ENCODE measurements at regions not wholly inside any gene's neighbourhood (a gene's known extent, or its start where the extent isn't known, plus 50 kb on each side); places are given as distances from the start of the nearest gene placed in this dataset.

DNA sequence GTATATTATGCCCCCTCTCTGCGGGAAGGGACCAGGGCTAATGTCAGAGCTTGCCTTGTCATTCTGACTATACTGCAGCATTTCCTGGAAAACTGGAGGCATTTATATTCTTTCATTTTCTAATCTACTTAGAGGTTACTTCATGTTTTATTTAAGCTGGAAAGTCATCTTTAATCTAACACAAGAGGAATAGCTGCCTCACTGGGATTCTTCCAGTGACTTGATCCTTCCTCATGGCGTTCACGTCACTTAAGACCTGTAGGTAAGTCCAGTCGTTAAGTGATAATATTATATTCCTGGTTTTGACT lies 727.6 kb upstream of the DDX18 start:
- Histone ChIP-seq H3K4me1 (ENCODE audit: control insufficient read depth, insufficient read depth, low read length) (peaks cover 1% of the 10 kb centered on the region; the same call in 1 of the 2 replicates), H3K27ac (ENCODE audit: low read length) (no peak overlapping the region), H3K36me3 (ENCODE audit: control insufficient read depth, insufficient read depth, low read length) (no peaks in the 10 kb centered on the region), H3K27me3 (ENCODE audit: control insufficient read depth, insufficient read depth, low read length) (no peaks in the 10 kb centered on the region), H3K4me3 (ENCODE audit: low read length) (no peak overlapping the region), H3K9me3 (ENCODE audit: control insufficient read depth, insufficient read depth, low read length) (no peaks in the 10 kb centered on the region)
- no CpG with 5 or more reads among the region's 4 CpGs for WGBS (ENCODE audit: insufficient coverage, insufficient read length)
- no peak for DNase-seq (ENCODE audit: low read depth, low spot score)

DNA sequence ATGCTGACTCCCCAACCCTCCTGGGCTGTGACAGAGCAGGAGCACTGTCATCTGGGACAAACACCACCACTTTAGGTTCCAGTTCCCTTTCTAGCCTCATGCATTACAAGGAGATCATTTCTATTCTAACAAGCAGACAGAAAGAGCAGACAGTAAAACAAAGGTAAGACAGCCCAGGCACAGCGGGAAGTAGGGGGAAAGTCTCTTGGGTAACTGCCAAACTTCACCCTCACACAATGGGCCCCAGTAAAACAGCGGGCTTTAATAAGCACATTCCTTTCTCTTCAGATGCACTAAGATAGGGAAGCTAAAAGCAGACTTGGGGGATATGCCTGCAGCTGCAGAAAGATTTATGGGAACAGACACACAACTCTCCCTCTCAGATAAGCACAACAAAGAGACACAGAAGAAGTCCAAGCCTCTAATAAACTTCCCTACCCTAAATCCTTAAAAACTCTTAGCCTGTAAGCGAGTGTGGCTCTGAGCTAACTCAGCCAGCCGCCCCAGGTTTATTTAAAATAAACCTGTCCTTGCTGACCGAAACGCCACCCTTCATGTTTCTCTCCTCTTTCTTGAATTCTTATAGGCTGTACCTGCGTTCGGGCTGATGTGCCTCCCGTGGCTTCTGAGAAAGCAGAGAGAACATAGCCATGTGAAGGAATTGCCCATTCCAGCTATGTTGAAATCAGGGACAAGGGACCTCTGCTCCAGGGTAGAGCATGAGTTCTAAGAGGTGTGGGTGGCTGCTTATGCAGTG lies 726.8 kb upstream of the DDX18 start:
- Histone ChIP-seq H3K4me3 (ENCODE audit: low read length) (no peak overlapping the region), H3K4me1 (ENCODE audit: control insufficient read depth, insufficient read depth, low read length) (peaks cover 1% of the 10 kb centered on the region; the same call in 1 of the 2 replicates), H3K9me3 (ENCODE audit: control insufficient read depth, insufficient read depth, low read length) (no peaks in the 10 kb centered on the region), H3K36me3 (ENCODE audit: control insufficient read depth, insufficient read depth, low read length) (no peaks in the 10 kb centered on the region), H3K27ac (ENCODE audit: low read length) (no peak overlapping the region), H3K27me3 (ENCODE audit: control insufficient read depth, insufficient read depth, low read length) (no peaks in the 10 kb centered on the region)
- peak; percentile 47 for DNase-seq (ENCODE audit: low read depth, low spot score)
- no CpG with 5 or more reads among the region's 9 CpGs for WGBS (ENCODE audit: insufficient coverage, insufficient read length)

GRCh38 chr2:117091041-117091837 lies 723.3 kb upstream of the DDX18 start:
- H3K27ac ChIP-seq (ENCODE audit: low read length): no peak overlapping the region

DNA sequence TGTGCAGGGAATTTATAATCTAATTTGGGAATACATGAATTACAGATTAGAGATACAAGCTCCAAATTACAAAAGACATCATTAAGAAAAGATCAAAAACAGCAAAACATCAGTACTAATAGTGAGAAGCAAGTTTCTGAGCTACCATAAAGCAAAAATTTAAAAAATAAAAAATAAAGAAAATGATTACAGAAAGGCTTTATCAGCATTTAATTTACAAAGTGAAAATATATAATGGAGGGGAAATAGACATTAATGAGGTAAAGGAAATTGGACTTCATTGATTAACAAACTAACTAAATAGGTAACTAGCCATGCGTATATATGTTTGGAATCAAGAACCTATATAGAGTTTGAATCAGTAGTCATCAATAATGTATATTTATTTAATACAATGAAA lies 712.9 kb upstream of the DDX18 start:
- no CpG with 5 or more reads among the region's 1 CpG for WGBS (ENCODE audit: insufficient coverage, insufficient read length)
- Histone ChIP-seq H3K36me3 (ENCODE audit: control insufficient read depth, insufficient read depth, low read length) (no peaks in the 10 kb centered on the region), H3K27ac (ENCODE audit: low read length) (no peak overlapping the region), H3K4me3 (ENCODE audit: low read length) (no peak overlapping the region), H3K27me3 (ENCODE audit: control insufficient read depth, insufficient read depth, low read length) (no peaks in the 10 kb centered on the region; the same call in 1 of the 2 replicates), H3K4me1 (ENCODE audit: control insufficient read depth, insufficient read depth, low read length) (no peaks in the 10 kb centered on the region), H3K9me3 (ENCODE audit: control insufficient read depth, insufficient read depth, low read length) (no peaks in the 10 kb centered on the region)
- DNase-seq (ENCODE audit: low read depth, low spot score): no peak

More at GRCh38 chr2:117091041-117091837, 723.3 kb upstream of the DDX18 start:
- WGBS (ENCODE audit: insufficient coverage, insufficient read length): no CpG with 5 or more reads among the region's 2 CpGs
- Histone ChIP-seq H3K9me3 (ENCODE audit: control insufficient read depth, insufficient read depth, low read length) (no peaks in the 10 kb centered on the region), H3K4me1 (ENCODE audit: control insufficient read depth, insufficient read depth, low read length) (peaks cover 1% of the 10 kb centered on the region; the same call in 1 of the 2 replicates), H3K27me3 (ENCODE audit: control insufficient read depth, insufficient read depth, low read length) (no peaks in the 10 kb centered on the region), H3K4me3 (ENCODE audit: low read length) (no peak overlapping the region), H3K36me3 (ENCODE audit: control insufficient read depth, insufficient read depth, low read length) (no peaks in the 10 kb centered on the region)
- DNase-seq (ENCODE audit: low read depth, low spot score): no peak

- no peaks in the 10 kb centered on the region for H3K9me3 ChIP-seq (ENCODE audit: control insufficient read depth, insufficient read depth, low read length)
- WGBS (ENCODE audit: insufficient coverage, insufficient read length): no CpG with 5 or more reads among the region's 9 CpGs
Measured at GRCh38 chr2:117108741-117109267, 705.7 kb upstream of the DDX18 start.

DNA sequence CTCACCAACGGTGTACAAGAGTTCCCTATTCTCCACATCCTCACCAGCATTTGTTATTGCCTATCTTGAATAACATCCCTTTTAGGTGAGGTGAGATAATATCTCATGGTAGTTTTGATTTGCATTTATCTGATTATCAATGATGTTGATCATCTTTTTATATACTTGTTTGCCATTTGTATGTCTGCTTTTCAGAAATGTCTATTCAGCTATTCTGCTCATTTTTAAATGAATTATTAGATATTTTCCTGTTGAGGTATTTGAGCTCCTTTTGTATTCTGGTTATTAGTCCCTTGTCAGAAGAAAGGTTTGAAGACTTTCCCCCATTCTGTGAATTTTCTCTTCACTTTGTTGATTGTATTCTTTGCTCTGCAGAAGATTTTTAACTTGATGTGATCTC lies 695.5 kb upstream of the DDX18 start:
- no peak overlapping the region for H3K27ac ChIP-seq (ENCODE audit: low read length)
- WGBS (ENCODE audit: insufficient coverage, insufficient read length): no CpG with 5 or more reads among the region's 1 CpG
- no peaks in the 10 kb centered on the region for H3K4me1 ChIP-seq (ENCODE audit: control insufficient read depth, insufficient read depth, low read length)
- DNase-seq (ENCODE audit: low read depth, low spot score): no peak
- H3K36me3 ChIP-seq (ENCODE audit: control insufficient read depth, insufficient read depth, low read length): no peaks in the 10 kb centered on the region
- H3K4me3 ChIP-seq (ENCODE audit: low read length): no peak overlapping the region
- no peaks in the 10 kb centered on the region for H3K9me3 ChIP-seq (ENCODE audit: control insufficient read depth, insufficient read depth, low read length)
- no peaks in the 10 kb centered on the region for H3K27me3 ChIP-seq (ENCODE audit: control insufficient read depth, insufficient read depth, low read length)

More at GRCh38 chr2:117108741-117109267, 705.7 kb upstream of the DDX18 start:
- Histone ChIP-seq H3K27ac (ENCODE audit: low read length) (no peak overlapping the region), H3K4me3 (ENCODE audit: low read length) (no peak overlapping the region), H3K27me3 (ENCODE audit: control insufficient read depth, insufficient read depth, low read length) (no peaks in the 10 kb centered on the region), H3K36me3 (ENCODE audit: control insufficient read depth, insufficient read depth, low read length) (no peaks in the 10 kb centered on the region), H3K4me1 (ENCODE audit: control insufficient read depth, insufficient read depth, low read length) (no peaks in the 10 kb centered on the region)
- no peak for DNase-seq (ENCODE audit: low read depth, low spot score)

DNA sequence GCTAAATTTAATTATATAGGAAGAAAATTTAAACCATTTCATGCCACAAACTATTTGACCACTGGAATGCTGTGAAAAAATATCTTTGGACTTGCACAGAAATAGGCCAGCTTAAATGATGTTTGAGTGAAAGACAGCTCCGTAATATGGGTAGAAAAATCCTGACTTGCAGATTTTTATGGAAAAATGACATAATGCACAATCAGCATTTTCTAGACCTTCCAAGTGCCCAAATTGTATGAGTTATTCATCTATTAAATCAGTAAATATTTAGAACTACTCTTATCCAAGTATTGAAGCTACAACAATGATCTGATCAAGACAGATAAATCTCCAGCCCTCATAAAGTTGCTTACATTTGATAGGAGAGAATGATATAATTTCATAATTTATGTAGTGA lies 691.1 kb upstream of the DDX18 start:
- WGBS (ENCODE audit: insufficient coverage, insufficient read length): no CpG with 5 or more reads among the region's 1 CpG
- Histone ChIP-seq H3K27ac (ENCODE audit: low read length) (no peak overlapping the region), H3K9me3 (ENCODE audit: control insufficient read depth, insufficient read depth, low read length) (no peaks in the 10 kb centered on the region), H3K4me1 (ENCODE audit: control insufficient read depth, insufficient read depth, low read length) (no peaks in the 10 kb centered on the region), H3K27me3 (ENCODE audit: control insufficient read depth, insufficient read depth, low read length) (no peaks in the 10 kb centered on the region), H3K4me3 (ENCODE audit: low read length) (no peak overlapping the region), H3K36me3 (ENCODE audit: control insufficient read depth, insufficient read depth, low read length) (no peaks in the 10 kb centered on the region)
- DNase-seq (ENCODE audit: low read depth, low spot score): no peak

DNA sequence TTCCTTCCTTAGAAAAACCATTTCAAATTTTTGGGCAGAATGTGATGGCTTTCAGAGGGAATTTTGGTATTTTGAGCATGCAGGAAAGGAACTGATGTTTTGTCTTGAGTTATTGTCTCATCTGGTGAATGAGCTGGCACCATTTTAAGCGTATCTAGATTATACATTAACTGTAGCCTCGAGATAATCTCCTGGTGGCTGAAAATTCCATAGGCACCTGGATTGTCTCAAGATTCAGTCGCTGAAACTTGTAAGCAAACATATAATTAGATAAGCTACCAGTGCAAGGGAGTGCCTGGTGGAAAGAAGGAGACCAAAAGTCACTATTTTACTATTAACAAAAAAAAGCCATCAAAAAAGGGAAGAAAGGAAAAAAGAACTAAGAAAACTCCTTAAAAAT lies 687.8 kb upstream of the DDX18 start:
- H3K4me1 ChIP-seq (ENCODE audit: control insufficient read depth, insufficient read depth, low read length): no peaks in the 10 kb centered on the region
- H3K27me3 ChIP-seq (ENCODE audit: control insufficient read depth, insufficient read depth, low read length): no peaks in the 10 kb centered on the region
- H3K4me3 ChIP-seq (ENCODE audit: low read length): no peak overlapping the region
- no peak overlapping the region for H3K27ac ChIP-seq (ENCODE audit: low read length)
- no peak for DNase-seq (ENCODE audit: low read depth, low spot score)
- H3K36me3 ChIP-seq (ENCODE audit: control insufficient read depth, insufficient read depth, low read length): no peaks in the 10 kb centered on the region
- no CpG with 5 or more reads among the region's 3 CpGs for WGBS (ENCODE audit: insufficient coverage, insufficient read length)
- no peaks in the 10 kb centered on the region for H3K9me3 ChIP-seq (ENCODE audit: control insufficient read depth, insufficient read depth, low read length)

- no peaks in the 10 kb centered on the region for H3K4me1 ChIP-seq (ENCODE audit: control insufficient read depth, insufficient read depth, low read length)
- no peak overlapping the region for H3K4me3 ChIP-seq (ENCODE audit: low read length)
- H3K27ac ChIP-seq (ENCODE audit: low read length): no peak overlapping the region
- no peak for DNase-seq (ENCODE audit: low read depth, low spot score)
- H3K36me3 ChIP-seq (ENCODE audit: control insufficient read depth, insufficient read depth, low read length): no peaks in the 10 kb centered on the region
- H3K9me3 ChIP-seq (ENCODE audit: control insufficient read depth, insufficient read depth, low read length): no peaks in the 10 kb centered on the region
- no peaks in the 10 kb centered on the region for H3K27me3 ChIP-seq (ENCODE audit: control insufficient read depth, insufficient read depth, low read length)
Measured at GRCh38 chr2:117127680-117128079, 686.8 kb upstream of the DDX18 start.

DNA sequence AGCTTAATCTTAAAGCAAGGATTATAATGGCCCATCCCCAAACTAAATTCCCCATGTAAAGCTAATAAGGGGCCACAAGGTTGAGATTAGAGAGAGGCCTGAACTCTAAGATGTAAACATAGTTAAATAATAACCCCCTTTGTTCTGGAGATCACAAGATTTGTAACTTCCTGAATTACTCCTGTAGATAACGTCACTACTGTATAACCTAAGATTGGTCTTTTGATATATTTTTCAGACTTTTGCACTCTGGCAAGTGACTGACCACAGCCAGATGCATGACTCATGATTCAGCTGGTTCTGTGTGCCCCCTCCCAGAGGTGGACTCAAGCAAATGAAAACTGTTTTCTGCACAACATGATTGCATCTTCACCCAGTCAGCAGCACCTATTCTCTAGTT lies 686.0 kb upstream of the DDX18 start:
- DNase-seq (ENCODE audit: low read depth, low spot score): no peak
- Histone ChIP-seq H3K27ac (ENCODE audit: low read length) (no peak overlapping the region), H3K4me3 (ENCODE audit: low read length) (no peak overlapping the region), H3K4me1 (ENCODE audit: control insufficient read depth, insufficient read depth, low read length) (no peaks in the 10 kb centered on the region), H3K9me3 (ENCODE audit: control insufficient read depth, insufficient read depth, low read length) (no peaks in the 10 kb centered on the region), H3K27me3 (ENCODE audit: control insufficient read depth, insufficient read depth, low read length) (no peaks in the 10 kb centered on the region), H3K36me3 (ENCODE audit: control insufficient read depth, insufficient read depth, low read length) (no peaks in the 10 kb centered on the region)
- WGBS (ENCODE audit: insufficient coverage, insufficient read length): no CpG with 5 or more reads among the region's 1 CpG
